Nephron progenitor cell (in vitro differentiated cells): ENCODE measurements at regions not wholly inside any gene's neighbourhood (a gene's known extent, or its start where the extent isn't known, plus 50 kb on each side); places are given as distances from the start of the nearest gene placed in this dataset.
A peak's percentile ranks its signal among the peaks of the same experiment; 100 is the strongest.

Source experiments
- DNase-seq: peaks from one replicate; pipeline ENCODE4 v3.0.0; 2021
- H3K27ac Mint-ChIP-seq: 2 replicates; pipeline ENCODE4 v1.8.0; 2021; ENCODE audit warnings: mild to moderate bottlenecking, moderate library complexity, mixed read lengths
- H3K27me3 Mint-ChIP-seq: 2 replicates; pipeline ENCODE4 v1.8.0; 2021; ENCODE audit warnings: mild to moderate bottlenecking, low read depth, mixed read lengths; ENCODE audit not compliant: poor library complexity
- H3K36me3 Mint-ChIP-seq: 2 replicates; pipeline ENCODE4 v1.8.0; 2021; ENCODE audit warnings: low read depth, mixed read lengths
- H3K4me1 Mint-ChIP-seq: 2 replicates; pipeline ENCODE4 v1.8.0; 2021; ENCODE audit warnings: mixed read lengths
- H3K4me3 Mint-ChIP-seq: 2 replicates; pipeline ENCODE4 v1.8.0; 2021; ENCODE audit warnings: mild to moderate bottlenecking, moderate library complexity, mixed read lengths
- H3K9me3 Mint-ChIP-seq: 2 replicates; pipeline ENCODE4 v1.8.0; 2021; ENCODE audit warnings: mild to moderate bottlenecking, moderate library complexity, mixed read lengths
- CTCF ChIP-seq: fragments of 200-600 bp; sonication (generic); IDR thresholded peaks from 2 replicates; pipeline ENCODE4 v1.5.0; 2021; ENCODE audit warnings: antibody characterized with exemption

- H3K4me3 Mint-ChIP-seq: no peak overlapping the region
- no peak for TF ChIP-seq CTCF
- DNase-seq: no peak
- H3K36me3 Mint-ChIP-seq: peaks cover 5% of the 10 kb centered on the region
- no peak overlapping the region for H3K27ac Mint-ChIP-seq
- H3K27me3 Mint-ChIP-seq: peaks cover 4% of the 10 kb centered on the region
- peaks cover 6% of the 10 kb centered on the region for H3K4me1 Mint-ChIP-seq
- H3K9me3 Mint-ChIP-seq: peaks cover 23% of the 10 kb centered on the region
Observed at GRCh38 chr1:163504331-163504978, 182.7 kb downstream of the NUF2 start.

GRCh38 chr1:163509114-163509513 lies 187.4 kb downstream of the NUF2 start:
- Mint-ChIP-seq H3K9me3 (peaks cover 9% of the 10 kb centered on the region), H3K4me1 (no peaks in the 10 kb centered on the region), H3K4me3 (no peak overlapping the region), H3K27ac (no peak overlapping the region), H3K27me3 (peaks cover 4% of the 10 kb centered on the region), H3K36me3 (no peaks in the 10 kb centered on the region)
- no peak for DNase-seq
- no peak for TF ChIP-seq CTCF

- no peak for DNase-seq
- Mint-ChIP-seq H3K27me3 (no peaks in the 10 kb centered on the region), H3K36me3 (no peaks in the 10 kb centered on the region), H3K4me1 (no peaks in the 10 kb centered on the region), H3K27ac (no peak overlapping the region), H3K9me3 (peaks cover 24% of the 10 kb centered on the region), H3K4me3 (no peak overlapping the region)
- no peak for TF ChIP-seq CTCF
Observed at GRCh38 chr1:163512349-163512989, 190.7 kb downstream of the NUF2 start.

GRCh38 chr1:163523375-163524029 lies 201.7 kb downstream of the NUF2 start:
- Mint-ChIP-seq H3K4me3 (no peak overlapping the region), H3K4me1 (peaks cover 15% of the 10 kb centered on the region), H3K27me3 (peaks cover 3% of the 10 kb centered on the region), H3K27ac (no peak overlapping the region), H3K36me3 (peaks cover 2% of the 10 kb centered on the region), H3K9me3 (peaks cover 25% of the 10 kb centered on the region)
- TF ChIP-seq CTCF: no peak
- no peak for DNase-seq

GRCh38 chr1:163528710-163529348 lies 207.1 kb downstream of the NUF2 start:
- H3K4me1 Mint-ChIP-seq: no peaks in the 10 kb centered on the region
- no peaks in the 10 kb centered on the region for H3K36me3 Mint-ChIP-seq
- TF ChIP-seq CTCF: peak; percentile 70
- DNase-seq: peak; percentile 21
- peaks cover 3% of the 10 kb centered on the region for H3K27me3 Mint-ChIP-seq
- peaks cover 10% of the 10 kb centered on the region for H3K9me3 Mint-ChIP-seq
- H3K4me3 Mint-ChIP-seq: no peak overlapping the region
- no peak overlapping the region for H3K27ac Mint-ChIP-seq
